ENCODE measurements at regions not wholly inside any gene's neighbourhood (a gene's known extent, or its start where the extent isn't known, plus 50 kb on each side); places are given as distances from the start of the nearest gene placed in this dataset.

DNA sequence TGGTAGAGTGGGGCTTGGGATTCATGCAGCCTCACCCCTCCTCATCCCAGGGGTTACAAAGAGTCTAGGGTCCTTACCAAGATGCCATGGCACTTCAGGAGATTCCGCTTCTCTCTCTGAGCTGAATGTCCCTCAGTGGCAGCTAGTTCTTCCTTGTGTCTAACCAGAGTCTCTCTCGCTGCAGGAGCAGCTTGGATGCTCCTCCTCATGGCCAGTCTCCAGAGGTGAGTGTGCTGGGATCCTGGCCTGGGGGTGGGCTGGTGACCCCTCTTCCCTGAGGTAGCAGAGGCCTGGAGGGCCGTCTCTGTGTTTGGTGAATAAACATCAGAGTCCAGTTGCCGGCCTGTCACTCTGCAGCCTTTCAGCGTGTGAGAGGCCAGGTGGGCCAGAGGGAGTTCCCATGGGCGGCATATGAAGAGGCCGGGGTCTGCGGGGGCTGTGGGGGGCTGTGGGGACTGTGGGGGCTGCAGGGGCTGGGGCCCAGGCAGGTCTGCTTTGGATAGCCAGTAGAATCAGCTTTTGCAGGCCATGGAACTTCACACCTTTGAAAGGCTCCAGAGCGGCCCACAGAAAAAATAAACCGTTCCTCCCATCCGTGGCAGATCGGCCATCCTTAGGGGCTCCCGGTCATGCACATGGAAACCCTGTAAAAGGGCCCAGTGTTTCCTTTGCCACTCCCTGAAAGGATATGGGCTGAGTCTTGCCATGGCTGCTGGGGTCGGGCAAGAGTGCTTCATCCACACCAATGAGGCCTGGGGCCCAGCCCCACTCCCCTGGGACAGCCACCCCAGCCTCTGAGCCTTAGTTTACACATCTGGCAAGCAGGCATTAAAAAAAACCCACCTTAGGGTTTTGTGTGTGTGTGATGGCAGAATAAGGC, 256.4 kb downstream of the FOXD2 start:
- FAIRE-seq (no peak), DNase-seq (peak in 2 of 5 donors; percentile 9 to 40)
- TF ChIP-seq, protein P1, sequence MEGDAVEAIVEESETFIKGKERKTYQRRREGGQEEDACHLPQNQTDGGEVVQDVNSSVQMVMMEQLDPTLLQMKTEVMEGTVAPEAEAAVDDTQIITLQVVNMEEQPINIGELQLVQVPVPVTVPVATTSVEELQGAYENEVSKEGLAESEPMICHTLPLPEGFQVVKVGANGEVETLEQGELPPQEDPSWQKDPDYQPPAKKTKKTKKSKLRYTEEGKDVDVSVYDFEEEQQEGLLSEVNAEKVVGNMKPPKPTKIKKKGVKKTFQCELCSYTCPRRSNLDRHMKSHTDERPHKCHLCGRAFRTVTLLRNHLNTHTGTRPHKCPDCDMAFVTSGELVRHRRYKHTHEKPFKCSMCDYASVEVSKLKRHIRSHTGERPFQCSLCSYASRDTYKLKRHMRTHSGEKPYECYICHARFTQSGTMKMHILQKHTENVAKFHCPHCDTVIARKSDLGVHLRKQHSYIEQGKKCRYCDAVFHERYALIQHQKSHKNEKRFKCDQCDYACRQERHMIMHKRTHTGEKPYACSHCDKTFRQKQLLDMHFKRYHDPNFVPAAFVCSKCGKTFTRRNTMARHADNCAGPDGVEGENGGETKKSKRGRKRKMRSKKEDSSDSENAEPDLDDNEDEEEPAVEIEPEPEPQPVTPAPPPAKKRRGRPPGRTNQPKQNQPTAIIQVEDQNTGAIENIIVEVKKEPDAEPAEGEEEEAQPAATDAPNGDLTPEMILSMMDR (IDR thresholded peaks at IDR 0.05; ENCODE audit: borderline replicate concordance, extremely low read depth, insufficient read depth) = no peak
- Histone ChIP-seq H3K27ac (ENCODE audit: low read depth in 2 of 2, low read length in 2 of 2) (no peak overlapping the region), H3K4me1 (ENCODE audit: control insufficient read depth in 2 of 3, insufficient read depth in 2 of 3, low read depth in 1 of 3, low read length in 3 of 3) (no peaks in the 10 kb centered on the region), H3K36me3 (ENCODE audit: control insufficient read depth in 2 of 3, insufficient read depth in 3 of 3, low read length in 3 of 3) (no peaks in the 10 kb centered on the region), H3K9ac (ENCODE audit: low read length in 3 of 3) (no peak overlapping the region), H3K27me3 (ENCODE audit: control insufficient read depth, insufficient read depth, low read length) (no peaks in the 10 kb centered on the region), H3K9me3 (ENCODE audit: control insufficient read depth in 2 of 3, insufficient read depth in 1 of 3, low read length in 3 of 3) (no peaks in the 10 kb centered on the region), H3K4me3 (ENCODE audit: low read length in 3 of 3) (no peak overlapping the region)
- intact Hi-C loops (cut with DNase I) = no loop called here

DNA sequence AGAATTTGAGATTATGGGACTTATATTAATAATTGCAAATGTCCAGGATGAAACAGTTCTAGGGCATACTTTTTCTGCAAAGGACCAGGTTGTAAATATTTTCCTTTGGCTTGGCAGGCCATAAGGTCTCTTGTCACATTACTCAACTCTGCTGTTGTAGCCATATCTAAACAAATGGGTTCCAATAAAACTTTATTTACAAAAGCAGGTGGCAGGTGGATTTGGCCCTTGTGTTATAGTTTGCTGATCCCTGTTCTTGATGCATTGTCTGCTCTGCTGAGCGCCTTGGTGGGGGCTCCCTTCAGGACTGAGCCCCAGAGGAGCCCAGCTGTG, 258.5 kb downstream of the FOXD2 start:
- no peaks in the 10 kb centered on the region for H3K36me3 ChIP-seq (ENCODE audit: control insufficient read depth in 2 of 3, insufficient read depth in 3 of 3, low read length in 3 of 3)
- H3K4me1 ChIP-seq (ENCODE audit: control insufficient read depth in 2 of 3, insufficient read depth in 2 of 3, low read depth in 1 of 3, low read length in 3 of 3) = no peaks in the 10 kb centered on the region
- intact Hi-C loops (cut with DNase I) = no loop called here
- no peak for DNase-seq
- no peak overlapping the region for H3K9ac ChIP-seq (ENCODE audit: low read length in 3 of 3)
- no peak for FAIRE-seq
- H3K27ac ChIP-seq (ENCODE audit: low read depth in 2 of 2, low read length in 2 of 2) = no peak overlapping the region
- no peak overlapping the region for H3K4me3 ChIP-seq (ENCODE audit: low read length in 3 of 3)
- no peaks in the 10 kb centered on the region for H3K9me3 ChIP-seq (ENCODE audit: control insufficient read depth in 2 of 3, insufficient read depth in 1 of 3, low read length in 3 of 3)
- H3K27me3 ChIP-seq (ENCODE audit: control insufficient read depth, insufficient read depth, low read length) = no peaks in the 10 kb centered on the region
- TF ChIP-seq, protein P1 (IDR thresholded peaks at IDR 0.05; ENCODE audit: borderline replicate concordance, extremely low read depth, insufficient read depth) = no peak

DNA sequence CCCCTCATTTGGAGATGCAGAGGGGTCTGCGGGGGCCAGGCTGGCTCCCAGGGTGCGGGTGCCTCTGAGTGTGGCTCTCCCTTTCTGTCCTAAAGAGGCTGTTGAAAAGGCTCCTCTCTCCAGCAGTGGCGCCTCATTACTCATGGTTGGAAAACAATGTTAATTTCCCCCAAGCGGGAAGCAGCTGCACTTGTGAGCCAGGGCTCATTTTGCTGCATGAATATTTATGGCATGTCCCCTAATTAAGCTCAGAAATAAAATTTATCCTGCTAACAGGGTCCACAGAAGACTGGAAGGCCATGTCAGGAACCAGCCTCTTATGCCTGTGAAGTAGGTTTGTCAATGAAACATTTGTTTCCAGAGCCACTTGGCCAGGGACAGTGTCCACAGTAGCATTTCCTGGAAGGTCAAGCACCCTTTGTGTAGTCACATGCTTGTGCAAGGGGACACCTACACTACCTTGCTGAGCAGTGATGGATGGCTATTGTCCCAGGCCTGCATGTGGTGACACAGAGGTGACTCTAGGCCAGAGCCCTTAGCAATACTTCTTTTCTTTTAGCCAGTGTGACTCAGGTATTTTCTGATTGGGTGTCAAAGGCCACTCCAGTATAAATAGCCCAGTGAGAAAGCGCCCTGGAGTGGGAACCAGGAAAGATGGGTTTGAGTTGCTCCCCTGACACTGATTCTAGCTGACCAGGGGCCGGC, 259.0 kb downstream of the FOXD2 start:
- no peak overlapping the region for H3K9ac ChIP-seq (ENCODE audit: low read length in 3 of 3)
- DNase-seq (peak in 3 of 5 donors; percentile 34 to 48 (median 45)), FAIRE-seq (no peak)
- no peaks in the 10 kb centered on the region for H3K36me3 ChIP-seq (ENCODE audit: control insufficient read depth in 2 of 3, insufficient read depth in 3 of 3, low read length in 3 of 3)
- H3K4me3 ChIP-seq (ENCODE audit: low read length in 3 of 3) = no peak overlapping the region
- TF ChIP-seq, protein P1 (IDR thresholded peaks at IDR 0.05; ENCODE audit: borderline replicate concordance, extremely low read depth, insufficient read depth) = no peak
- H3K4me1 ChIP-seq (ENCODE audit: control insufficient read depth in 2 of 3, insufficient read depth in 2 of 3, low read depth in 1 of 3, low read length in 3 of 3) = no peaks in the 10 kb centered on the region
- no peaks in the 10 kb centered on the region for H3K9me3 ChIP-seq (ENCODE audit: control insufficient read depth in 2 of 3, insufficient read depth in 1 of 3, low read length in 3 of 3)
- no peak overlapping the region for H3K27ac ChIP-seq (ENCODE audit: low read depth in 2 of 2, low read length in 2 of 2)
- no peaks in the 10 kb centered on the region for H3K27me3 ChIP-seq (ENCODE audit: control insufficient read depth, insufficient read depth, low read length)
- intact Hi-C loops (cut with DNase I) = no loop called here

All from kidney (tissue), 13 donors.